LNCAP (cell line): ENCODE measurements at regions not wholly inside any gene's neighbourhood (a gene's known extent, or its start where the extent isn't known, plus 50 kb on each side); places are given as distances from the start of the nearest gene placed in this dataset.

Experiments
- TF ChIP-seq, protein P1 (sequence below): fragments of 450-650 bp; IDR thresholded peaks from 2 replicates; pipeline ENCODE4 v1.5.1; 2017; ENCODE audit warnings: mild to moderate bottlenecking

- TF ChIP-seq, protein P1, sequence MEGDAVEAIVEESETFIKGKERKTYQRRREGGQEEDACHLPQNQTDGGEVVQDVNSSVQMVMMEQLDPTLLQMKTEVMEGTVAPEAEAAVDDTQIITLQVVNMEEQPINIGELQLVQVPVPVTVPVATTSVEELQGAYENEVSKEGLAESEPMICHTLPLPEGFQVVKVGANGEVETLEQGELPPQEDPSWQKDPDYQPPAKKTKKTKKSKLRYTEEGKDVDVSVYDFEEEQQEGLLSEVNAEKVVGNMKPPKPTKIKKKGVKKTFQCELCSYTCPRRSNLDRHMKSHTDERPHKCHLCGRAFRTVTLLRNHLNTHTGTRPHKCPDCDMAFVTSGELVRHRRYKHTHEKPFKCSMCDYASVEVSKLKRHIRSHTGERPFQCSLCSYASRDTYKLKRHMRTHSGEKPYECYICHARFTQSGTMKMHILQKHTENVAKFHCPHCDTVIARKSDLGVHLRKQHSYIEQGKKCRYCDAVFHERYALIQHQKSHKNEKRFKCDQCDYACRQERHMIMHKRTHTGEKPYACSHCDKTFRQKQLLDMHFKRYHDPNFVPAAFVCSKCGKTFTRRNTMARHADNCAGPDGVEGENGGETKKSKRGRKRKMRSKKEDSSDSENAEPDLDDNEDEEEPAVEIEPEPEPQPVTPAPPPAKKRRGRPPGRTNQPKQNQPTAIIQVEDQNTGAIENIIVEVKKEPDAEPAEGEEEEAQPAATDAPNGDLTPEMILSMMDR, result no peak
Measured at GRCh38 chr4:178309890-178310289, 867.7 kb upstream of the AGA start.

GRCh38 chr4:178311997-178312396 lies 869.8 kb upstream of the AGA start:
- TF ChIP-seq, protein P1, result no peak

- TF ChIP-seq, protein P1, result no peak
Measured at GRCh38 chr4:178314287-178314686, 872.0 kb upstream of the AGA start.

DNA sequence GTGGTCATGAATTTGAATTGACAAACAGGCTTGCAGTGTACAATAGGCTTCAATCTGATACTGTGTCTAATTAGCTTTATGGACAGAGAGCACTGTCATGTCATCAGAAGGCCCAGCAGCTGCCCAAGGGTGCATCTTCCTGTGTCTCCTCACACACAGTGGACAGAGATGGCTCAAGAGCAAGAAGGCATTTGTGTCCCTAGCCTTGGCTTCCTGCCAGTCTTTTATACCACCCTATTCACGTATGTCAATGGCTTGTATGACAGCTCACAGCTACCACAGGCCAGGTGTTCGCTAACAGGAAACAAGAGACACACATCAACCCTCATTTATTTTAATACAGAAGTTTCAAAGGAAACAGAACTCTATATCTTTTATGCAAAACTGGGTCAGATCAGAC lies 874.0 kb upstream of the AGA start:
- TF ChIP-seq, protein P1, result no peak

DNA sequence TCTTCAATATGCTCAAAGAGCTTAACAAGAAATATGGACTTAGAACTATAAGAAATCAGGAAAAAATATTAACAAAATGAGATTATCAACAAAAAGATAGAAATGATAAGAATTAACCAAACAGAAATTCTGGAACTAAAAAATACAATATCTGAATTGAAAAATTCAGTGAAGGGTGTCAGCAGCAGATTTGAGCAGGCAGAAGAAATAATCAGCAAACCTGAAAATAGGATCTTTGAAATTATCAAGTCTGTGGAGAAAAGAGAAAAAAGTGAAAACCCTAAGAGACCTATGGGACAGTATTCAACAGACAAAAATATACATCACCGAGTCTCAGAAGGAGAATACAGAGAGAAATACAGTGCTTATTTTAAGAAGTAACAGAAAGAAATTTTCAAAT lies 877.8 kb upstream of the AGA start:
- TF ChIP-seq, protein P1, result no peak

DNA sequence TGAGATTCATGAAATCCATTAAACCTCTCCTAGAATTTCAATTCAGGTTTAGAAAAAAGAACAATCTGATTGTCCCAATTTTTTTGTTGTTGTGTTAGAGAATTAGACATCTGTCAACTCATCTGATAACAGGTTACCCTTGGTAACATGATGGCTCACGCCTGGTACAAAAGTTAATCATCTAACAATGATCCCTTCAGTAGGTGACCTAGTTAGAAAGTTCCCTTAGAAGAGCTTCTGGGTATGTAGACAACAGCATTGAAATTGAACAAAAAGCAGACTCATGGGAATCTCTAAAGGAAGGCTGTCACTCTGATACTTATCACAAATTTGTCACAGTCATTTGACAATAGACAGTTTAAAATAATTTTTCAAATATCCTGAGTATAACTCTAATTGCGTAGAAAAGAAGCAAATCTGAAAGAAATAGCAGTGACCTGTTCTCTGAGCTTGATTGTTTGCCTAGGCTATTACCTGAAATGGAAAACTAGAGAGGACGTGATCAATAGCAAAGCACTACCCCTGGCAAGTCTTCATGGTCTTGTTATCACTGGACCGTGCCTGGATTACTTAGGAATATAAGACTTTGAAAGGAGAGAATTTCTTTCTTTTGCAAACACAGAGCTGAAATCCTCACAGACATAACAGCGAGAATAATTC lies 880.4 kb upstream of the AGA start:
- TF ChIP-seq, protein P1, result no peak

DNA sequence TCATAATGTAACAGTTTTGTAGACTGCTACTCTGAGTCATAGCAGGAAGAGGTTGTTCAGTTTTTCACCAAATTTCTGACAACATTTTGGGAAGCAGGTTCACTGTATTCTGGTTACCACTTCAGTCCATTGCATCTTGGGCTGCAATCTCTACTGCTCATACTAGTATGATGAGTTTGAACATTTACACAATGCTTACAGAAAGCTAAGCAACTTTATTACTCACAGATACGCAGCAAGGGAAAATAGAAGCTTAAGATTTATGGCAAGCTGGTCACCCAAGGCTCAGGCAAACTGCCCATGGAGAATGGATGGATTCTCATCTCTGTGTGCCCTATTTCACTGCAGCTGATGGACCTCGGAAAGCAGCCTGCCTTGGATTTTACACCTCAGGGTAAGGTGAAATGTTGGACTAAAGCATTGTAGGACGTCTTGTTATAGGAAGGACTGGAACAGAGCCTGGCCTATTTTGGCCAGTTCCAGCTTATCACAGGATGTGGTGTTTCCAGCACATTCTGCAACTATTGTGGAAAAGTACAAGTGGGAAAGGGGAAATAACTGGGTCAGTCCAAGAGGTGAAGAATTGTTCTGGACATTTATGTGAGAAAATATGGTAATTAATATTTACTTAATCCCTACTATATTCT lies 887.1 kb upstream of the AGA start:
- TF ChIP-seq, protein P1, result no peak
